ENCODE measurements at regions not wholly inside any gene's neighbourhood (a gene's known extent, or its start where the extent isn't known, plus 50 kb on each side); places are given as distances from the start of the nearest gene placed in this dataset.

DNA sequence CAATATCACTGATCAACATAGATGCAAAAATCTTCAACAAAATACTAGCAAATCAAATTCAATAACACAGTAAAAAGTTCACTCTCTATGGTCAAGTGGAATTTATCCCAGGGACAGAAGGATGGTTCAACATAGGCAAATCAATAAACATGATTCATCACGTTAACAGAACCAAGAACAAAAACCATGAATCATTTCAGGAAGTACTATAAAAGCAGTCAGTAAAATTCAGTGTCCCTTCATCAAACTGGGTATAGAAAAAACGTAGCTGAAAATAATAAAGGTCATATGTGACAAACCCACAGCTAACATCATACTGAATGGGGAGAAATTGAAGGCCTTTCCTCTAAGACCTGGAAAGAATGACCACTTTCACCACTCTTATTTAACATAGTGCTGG, 172.1 kb downstream of the POLR2M start:
- TF ChIP-seq, protein P1, sequence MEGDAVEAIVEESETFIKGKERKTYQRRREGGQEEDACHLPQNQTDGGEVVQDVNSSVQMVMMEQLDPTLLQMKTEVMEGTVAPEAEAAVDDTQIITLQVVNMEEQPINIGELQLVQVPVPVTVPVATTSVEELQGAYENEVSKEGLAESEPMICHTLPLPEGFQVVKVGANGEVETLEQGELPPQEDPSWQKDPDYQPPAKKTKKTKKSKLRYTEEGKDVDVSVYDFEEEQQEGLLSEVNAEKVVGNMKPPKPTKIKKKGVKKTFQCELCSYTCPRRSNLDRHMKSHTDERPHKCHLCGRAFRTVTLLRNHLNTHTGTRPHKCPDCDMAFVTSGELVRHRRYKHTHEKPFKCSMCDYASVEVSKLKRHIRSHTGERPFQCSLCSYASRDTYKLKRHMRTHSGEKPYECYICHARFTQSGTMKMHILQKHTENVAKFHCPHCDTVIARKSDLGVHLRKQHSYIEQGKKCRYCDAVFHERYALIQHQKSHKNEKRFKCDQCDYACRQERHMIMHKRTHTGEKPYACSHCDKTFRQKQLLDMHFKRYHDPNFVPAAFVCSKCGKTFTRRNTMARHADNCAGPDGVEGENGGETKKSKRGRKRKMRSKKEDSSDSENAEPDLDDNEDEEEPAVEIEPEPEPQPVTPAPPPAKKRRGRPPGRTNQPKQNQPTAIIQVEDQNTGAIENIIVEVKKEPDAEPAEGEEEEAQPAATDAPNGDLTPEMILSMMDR (IDR thresholded peaks at IDR 0.05) = no peak
- no peak for TF ChIP-seq POLR2A (IDR thresholded peaks at IDR 0.05)
